UCSD-AML1 (cell line): ENCODE measurements at regions not wholly inside any gene's neighbourhood (a gene's known extent, or its start where the extent isn't known, plus 50 kb on each side); places are given as distances from the start of the nearest gene placed in this dataset.
"Not testable (repeated sequence)": the region's sequence is repeated elsewhere in the genome, so short reads cannot be mapped to it uniquely, and the experiment has no call there.

ENCODE experiments used
- DNase-seq: peaks from one replicate; lab custom pipeline; 2025; ENCODE audit not compliant: unreplicated experiment; lab: John Stamatoyannopoulos, UW

DNA sequence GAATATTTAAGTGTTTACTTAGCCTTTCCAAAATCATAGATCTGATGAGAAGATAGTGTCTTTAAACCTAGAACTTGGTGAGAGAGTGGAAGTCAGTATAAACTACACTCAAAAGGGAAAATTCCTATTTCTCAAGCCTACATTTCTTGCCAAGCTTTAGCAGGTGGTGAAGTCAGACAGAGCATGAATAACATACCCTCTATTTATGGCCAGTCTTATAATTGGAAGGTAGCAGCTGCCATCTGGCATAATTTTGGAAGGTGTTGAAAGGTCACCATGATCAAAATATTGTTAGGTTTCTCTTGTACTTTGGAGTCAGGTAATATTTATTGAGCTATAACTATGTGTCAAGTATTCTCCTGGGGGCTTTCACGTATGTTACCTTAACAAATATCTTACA is 729.3 kb upstream of the KIF2B start:
- no peak for DNase-seq

GRCh38 chr17:53092072-53092471 is 730.7 kb upstream of the KIF2B start:
- DNase-seq, result no peak

DNA sequence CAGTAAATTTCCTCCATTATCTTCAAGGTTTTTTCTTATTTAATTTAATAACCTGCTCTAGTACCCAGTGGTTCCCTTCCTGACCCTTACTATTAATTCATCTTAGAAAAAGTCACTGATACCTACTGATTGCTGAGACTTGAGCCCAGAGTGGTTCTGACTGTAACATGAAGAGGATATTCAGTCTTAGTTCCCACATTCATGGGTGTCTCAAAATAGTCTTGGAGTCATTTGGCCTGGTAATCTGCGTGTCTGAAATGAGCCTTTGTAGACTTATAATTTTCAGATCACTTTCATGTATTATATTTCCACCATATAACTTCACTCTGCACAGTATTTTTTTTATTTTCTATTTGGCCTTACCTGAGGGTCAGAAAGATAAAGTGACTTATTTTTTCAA is 732.0 kb upstream of the KIF2B start:
- DNase-seq, result no peak

- DNase-seq, result no peak
Measured at GRCh38 chr17:53088481-53088880, 734.2 kb upstream of the KIF2B start.

DNA sequence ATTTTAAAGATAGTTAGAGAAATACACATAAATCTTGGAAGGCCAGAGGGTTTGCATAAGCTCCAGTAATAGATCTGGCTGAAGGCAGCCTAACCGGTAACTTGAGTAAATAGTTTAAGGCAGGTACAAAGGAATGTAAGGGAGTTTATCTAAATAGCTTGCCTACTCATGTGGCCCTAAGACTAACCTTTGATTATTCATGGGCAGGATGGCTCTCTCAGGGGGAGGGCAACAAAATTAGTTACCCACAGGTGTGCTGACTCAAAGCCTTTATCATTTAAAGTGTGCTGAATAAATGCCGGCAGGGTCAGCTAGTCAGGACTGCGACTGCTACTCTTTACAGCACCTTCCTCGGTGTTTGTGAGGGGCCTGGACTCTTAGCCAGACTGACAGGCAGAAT is 761.3 kb upstream of the KIF2B start:
- DNase-seq, result no peak

DNA sequence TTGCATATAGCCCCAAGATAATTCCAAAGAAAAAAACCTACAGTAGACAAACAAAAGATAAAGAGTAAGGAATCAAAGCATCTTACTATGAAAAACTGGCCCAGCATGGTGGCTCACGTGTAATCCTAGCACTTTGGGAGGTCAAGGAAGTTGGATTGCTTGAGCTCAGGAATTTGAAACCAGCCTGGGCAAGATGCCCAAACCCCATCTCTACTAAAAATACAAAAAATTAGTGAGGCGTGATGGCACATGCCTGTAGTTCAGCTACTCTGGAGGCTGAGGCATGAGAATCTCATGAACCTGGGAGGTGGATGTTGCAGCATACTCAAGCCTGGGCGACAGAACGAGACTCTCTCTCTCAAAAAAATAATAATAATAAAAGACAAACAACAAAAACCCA is 764.7 kb upstream of the KIF2B start:
- DNase-seq, result no peak

GRCh38 chr17:53046781-53047180 is 775.9 kb upstream of the KIF2B start:
- DNase-seq, result no peak

DNA sequence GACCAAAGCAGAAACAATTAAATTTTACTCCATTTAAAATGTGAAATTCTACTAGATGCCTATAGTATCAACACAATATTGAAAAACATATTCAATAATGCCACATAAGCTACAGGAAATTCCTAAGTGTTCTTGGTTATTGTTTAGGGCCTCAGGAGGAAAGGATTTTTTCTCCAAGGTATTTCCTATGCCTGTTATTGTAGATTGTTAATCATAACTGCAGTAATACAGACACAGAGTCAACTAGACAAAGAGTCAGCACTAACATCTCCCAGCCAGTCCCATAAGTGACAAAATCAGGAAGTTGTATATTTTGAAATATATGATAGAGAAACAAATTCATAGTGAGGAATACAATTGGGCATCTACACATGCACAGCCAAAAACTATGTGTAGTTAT is 782.7 kb upstream of the KIF2B start:
- DNase-seq, result no peak

DNA sequence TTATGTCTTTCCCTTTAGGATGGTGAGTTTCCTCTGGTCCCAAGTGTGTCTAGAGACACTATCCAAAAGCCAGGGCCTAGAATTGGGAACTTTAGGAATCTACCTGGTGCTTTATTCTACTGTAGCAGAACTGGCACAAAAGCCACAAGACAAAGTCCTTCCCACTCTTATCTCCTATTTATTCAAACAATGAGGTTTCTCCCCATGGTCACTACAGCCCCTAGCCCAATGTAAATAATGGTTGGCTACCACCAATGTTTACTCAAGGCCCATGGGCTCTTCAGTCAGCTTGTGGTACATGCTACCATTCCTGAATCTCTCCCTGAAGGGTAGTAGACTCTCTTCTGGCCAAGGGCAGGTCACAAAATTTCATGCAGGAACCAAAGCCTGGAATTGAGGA is 789.4 kb upstream of the KIF2B start:
- DNase-seq, result no peak

GRCh38 chr17:53032861-53033271 is 789.9 kb upstream of the KIF2B start:
- DNase-seq, result peak; percentile 14

DNA sequence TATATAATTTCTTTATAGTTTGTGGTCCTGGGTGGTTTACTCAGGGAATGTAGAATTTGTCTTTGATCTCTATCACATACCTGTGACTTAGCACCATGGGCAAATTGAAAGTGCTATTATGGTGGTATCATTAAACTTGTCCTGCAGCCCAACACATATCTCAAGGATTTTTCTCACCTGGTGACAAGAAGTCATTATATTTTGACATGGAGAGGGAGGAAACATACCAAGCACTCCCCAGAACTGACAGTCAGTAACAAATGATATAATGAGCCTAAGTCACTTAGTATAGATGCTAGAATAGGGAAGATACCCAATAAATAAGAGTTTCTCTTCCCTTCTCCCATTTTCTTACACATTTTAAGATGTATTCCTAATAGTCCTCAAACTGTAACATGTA is 805.5 kb upstream of the KIF2B start:
- no peak for DNase-seq

- no peak for DNase-seq
Measured at GRCh38 chr17:53016085-53016484, 806.6 kb upstream of the KIF2B start.

GRCh38 chr17:53012364-53012763 is 810.4 kb upstream of the KIF2B start:
- no peak for DNase-seq

DNA sequence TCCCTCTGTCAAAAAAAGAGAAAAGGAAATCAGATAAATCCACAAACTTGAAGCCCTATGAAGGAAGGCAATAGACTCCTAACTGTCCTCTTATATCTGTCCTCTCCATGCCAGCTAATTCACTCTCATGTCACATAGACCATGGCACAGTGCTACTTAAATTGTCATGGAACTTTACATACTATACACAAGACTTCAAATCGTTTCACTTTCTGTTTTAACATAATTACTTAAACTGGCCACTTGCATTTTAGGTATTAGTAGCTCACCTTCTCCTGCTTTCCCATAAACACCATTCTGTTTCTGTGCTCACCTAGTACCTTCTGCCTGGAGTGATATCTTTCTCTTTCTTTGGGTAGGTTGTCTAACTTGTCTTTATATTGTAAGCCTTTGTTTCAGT is 816.7 kb upstream of the KIF2B start:
- DNase-seq, result no peak

GRCh38 chr17:53004902-53005301 is 817.8 kb upstream of the KIF2B start:
- no peak for DNase-seq

DNA sequence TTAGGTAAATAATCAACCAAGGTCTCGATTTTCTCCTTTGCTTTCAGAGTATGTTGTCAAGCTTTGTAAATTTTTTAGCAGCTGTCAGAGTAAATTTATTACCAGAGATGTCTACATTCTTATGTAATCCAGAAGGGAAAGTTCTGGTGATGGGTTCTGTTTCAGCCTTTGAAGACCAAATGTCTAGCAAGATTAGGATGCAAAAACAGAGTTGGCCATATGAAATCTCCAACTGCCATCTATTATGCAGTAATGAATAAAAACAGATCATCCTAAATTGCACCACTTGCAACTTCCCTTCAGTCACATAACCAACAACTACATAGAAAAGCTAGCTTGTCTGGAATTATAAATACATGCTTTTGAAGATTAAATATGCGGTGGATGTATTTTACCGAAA is 826.8 kb upstream of the KIF2B start:
- DNase-seq, result no peak

GRCh38 chr17:52995147-52995546 is 827.6 kb upstream of the KIF2B start:
- DNase-seq, result no peak

DNA sequence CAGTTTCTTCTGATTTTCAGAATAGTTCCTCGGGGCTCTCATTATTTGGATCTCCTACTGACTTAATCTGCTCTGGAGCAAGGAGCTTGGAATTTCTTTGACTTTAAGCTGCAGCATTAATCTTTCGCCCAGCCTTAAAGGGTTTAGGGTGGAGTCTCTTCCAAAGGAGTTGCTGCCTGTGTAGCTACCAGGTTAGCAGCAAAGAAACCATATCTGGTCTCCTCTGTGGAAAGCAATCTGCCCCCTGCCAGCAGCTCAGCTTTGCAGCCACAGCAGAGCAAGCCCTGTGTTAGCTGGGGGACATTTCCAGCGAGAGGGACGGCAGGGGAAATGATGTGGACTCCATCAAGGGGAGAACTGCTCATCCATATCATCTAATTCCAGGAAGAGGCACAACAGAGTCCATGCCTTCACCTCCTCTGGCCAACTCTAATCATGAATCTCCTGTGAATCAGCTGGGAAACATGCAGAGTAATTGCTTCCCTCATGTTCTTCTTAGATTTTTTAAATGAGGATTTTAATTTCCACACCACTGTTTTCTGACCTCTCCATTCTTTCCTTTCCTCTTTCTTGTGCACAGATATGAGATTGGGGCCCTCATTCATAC is 827.6 kb upstream of the CA10 start:
- no peak for DNase-seq

DNA sequence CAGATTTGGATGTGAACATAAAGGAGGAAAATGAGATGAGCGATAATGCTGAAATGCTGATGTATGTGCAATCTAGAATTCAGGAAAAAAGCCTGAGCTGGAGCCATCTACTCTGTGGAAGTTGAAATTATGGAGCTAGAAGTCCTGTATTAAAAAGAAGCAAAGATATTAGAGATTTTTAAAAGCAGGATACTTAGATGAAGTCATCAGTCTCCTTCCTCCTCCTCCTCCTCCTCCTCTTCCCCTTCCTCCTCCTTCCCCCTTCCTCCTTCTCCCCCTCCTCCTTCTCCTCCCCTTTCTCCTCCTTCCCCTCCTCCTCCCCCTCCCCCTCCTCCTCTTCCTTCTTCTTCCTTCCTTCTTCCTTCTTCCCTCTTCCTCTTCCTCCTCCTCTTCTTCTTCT is 823.8 kb upstream of the CA10 start:
- DNase-seq, result no peak

DNA sequence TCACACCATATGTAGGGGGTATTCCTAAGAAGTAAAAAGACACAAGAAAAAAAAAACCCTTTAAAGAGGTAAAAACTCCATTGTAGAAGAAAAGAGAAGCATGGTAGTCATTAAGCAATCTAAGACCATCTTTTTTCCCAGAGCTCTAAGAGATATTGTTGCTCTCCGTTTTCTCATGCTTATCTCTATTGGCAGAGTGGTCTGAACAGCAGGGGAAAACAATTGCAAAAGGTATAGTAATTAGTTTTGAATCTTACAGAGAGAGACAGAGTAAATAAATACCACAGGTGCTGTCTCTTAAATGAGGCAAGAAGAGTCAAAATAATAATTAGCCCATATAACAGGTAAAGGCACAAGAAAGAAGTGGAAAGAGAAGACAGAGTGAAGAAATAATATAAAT is 821.4 kb upstream of the CA10 start:
- no peak for DNase-seq

DNA sequence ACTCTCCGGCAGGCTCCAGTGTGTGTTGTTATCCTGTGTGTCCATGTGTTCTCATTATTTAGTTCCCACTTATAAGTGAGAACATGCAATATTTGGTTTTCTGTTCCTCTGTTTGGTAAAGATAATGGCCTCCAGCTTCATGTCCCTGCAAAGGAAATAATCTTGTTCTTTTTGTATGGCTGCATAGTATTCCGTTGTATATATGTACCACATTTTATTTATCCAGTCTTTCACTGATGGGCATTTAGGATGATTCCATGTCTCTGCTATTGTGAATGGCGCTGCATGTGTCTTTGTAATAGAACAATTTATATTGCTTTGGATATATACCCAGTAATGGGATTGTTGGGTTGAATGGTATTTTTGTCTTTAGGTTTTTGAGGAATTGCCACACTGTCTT is 807.3 kb upstream of the CA10 start:
- DNase-seq, result no peak

DNA sequence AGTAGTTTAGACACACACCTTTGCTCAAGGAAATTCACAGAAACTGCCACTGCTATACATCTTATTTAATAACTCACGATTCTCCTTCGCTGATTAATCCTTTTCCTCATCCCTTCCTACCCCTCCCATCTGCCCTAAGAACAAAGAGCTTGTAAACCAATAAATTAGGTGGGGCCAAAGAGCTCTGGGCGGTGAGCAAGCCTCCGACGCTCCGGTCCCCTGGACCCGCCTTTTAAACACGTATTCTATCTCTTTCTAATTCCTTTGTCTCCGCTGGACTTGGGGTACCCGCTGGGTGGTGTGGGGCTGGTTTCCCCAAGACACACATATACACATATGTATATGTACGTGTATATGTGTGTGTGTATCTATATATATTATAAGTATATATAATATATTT is 803.2 kb upstream of the CA10 start:
- not testable (repeated sequence) for DNase-seq

DNA sequence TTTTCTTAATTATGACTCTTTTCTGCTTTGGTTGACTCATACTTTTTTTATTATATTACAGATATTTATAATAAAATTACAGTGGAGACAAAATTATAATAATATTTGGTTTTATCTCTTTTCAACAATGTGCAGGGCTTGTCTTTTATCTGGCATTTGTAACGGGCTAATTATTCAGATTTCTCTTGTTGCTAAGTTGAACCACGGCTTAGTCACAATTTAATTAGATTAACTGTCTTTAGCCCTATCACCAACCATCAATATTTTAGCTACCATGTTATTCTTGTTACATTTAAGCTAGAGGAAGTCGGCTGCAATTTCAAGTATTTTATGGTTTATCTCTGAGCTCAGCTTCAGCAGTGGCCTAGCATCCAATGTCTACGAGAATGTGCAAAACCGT is 798.9 kb upstream of the CA10 start:
- DNase-seq, result no peak

DNA sequence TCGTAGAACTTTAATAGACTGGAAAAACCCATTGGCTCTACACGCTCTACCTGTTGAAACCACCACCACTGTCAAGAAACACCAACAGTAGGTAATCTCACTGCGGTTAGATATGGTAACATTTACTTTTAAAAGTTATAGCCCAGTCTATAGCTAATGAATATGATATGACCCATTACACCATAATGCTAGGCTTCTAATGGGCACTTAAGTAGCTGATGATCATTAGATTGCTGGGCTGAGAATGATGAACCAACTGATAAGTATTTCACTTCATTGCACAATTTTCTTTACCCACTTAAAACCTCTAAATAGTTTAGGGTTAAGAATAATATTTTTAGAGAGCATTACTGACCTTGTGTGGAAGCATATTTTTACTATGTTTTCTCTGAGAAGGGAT is 788.9 kb upstream of the CA10 start:
- DNase-seq, result no peak
